ENCODE measurements at regions not wholly inside any gene's neighbourhood (a gene's known extent, or its start where the extent isn't known, plus 50 kb on each side); places are given as distances from the start of the nearest gene placed in this dataset.

GRCh38 chr9:115169003-115169402 lies 51.0 kb upstream of the TNC start:
- ATAC-seq (no peak), DNase-seq (no peak)
- 74 to 81% (median 78%) methylated on average over 3 of the region's 3 CpGs for WGBS, 4 donors

GRCh38 chr9:115170358-115171073 lies 52.6 kb upstream of the TNC start:
- Histone ChIP-seq H3K4me3 (no peak overlapping the region), H3K27ac (no peak overlapping the region), H3K9me3 (no peaks in the 10 kb centered on the region), H3K27me3 (no peaks in the 10 kb centered on the region), H3K36me3 (no peaks in the 10 kb centered on the region), H3K4me1 (no peaks in the 10 kb centered on the region)
- WGBS, 4 donors, result 60 to 74% (median 64%) methylated on average over 5 of the region's 5 CpGs
- DNase-seq (no peak), ATAC-seq (peak in 1 of 4 donors; percentile 43)
- intact Hi-C loops (cut with DNase I), result no loop called here
- TF ChIP-seq POLR2A (IDR thresholded peaks at IDR 0.05) (no peak), CTCF (IDR thresholded peaks at IDR 0.05) (no peak)

More at GRCh38 chr9:115169003-115169402, 51.0 kb upstream of the TNC start:
- intact Hi-C loops (cut with DNase I), result no loop called here
- no peak overlapping the region for H3K27ac ChIP-seq
- H3K36me3 ChIP-seq, result no peaks in the 10 kb centered on the region
- no peak overlapping the region for H3K4me3 ChIP-seq
- TF ChIP-seq CTCF (IDR thresholded peaks at IDR 0.05), result no peak
- no peak for TF ChIP-seq POLR2A (IDR thresholded peaks at IDR 0.05)
- no peaks in the 10 kb centered on the region for H3K4me1 ChIP-seq
- H3K27me3 ChIP-seq, result no peaks in the 10 kb centered on the region
- H3K9me3 ChIP-seq, result no peaks in the 10 kb centered on the region

GRCh38 chr9:115171921-115172388 lies 54.0 kb upstream of the TNC start:
- Histone ChIP-seq H3K27me3 (no peaks in the 10 kb centered on the region), H3K4me1 (no peaks in the 10 kb centered on the region), H3K4me3 (no peak overlapping the region), H3K27ac (no peak overlapping the region), H3K36me3 (no peaks in the 10 kb centered on the region), H3K9me3 (no peaks in the 10 kb centered on the region)
- DNase-seq, result no peak
- TF ChIP-seq CTCF (IDR thresholded peaks at IDR 0.05), result no peak
- no peak for TF ChIP-seq POLR2A (IDR thresholded peaks at IDR 0.05)
- 68 to 73% (median 70%) methylated on average over 3 of the region's 3 CpGs for WGBS, 4 donors
- ATAC-seq, result no peak
- intact Hi-C loops (cut with DNase I), result no loop called here

- TF ChIP-seq CTCF (IDR thresholded peaks at IDR 0.05), result no peak
- TF ChIP-seq POLR2A (IDR thresholded peaks at IDR 0.05), result no peak
- WGBS, 4 donors, result 59 to 90% (median 83%) methylated on average over 1 of the region's 1 CpG
- Histone ChIP-seq H3K4me3 (no peak overlapping the region), H3K9me3 (no peaks in the 10 kb centered on the region), H3K36me3 (no peaks in the 10 kb centered on the region), H3K27me3 (no peaks in the 10 kb centered on the region), H3K4me1 (no peaks in the 10 kb centered on the region), H3K27ac (no peak overlapping the region)
- intact Hi-C loops (cut with DNase I), result no loop called here
- no peak for DNase-seq
- ATAC-seq, result no peak
Observed at GRCh38 chr9:115182264-115182663, 64.3 kb upstream of the TNC start.
